ENCODE measurements at regions not wholly inside any gene's neighbourhood (a gene's known extent, or its start where the extent isn't known, plus 50 kb on each side); places are given as distances from the start of the nearest gene placed in this dataset.
A peak's percentile ranks its signal among the peaks of the same experiment; 100 is the strongest.

DNA sequence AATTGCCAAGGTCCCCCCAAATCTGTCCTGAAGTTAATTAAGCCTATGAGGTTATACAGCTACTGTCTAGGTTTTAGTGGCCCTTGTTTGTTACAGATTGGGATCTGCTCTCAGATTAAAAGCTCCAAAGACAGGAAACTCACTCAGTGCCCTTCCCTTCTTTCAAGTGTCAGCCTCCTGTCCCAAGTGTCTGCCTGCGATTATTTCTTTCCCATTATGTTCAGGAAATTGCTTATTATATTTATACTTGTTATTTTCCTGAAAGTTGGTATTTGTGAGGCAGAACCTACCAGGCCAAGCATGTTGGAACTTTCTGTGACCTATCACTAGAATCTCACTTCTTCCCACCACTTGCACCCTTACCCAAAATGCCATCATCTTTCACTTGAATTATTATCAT lies 173.2 kb downstream of the AREG start:
- no peak for DNase-seq

DNA sequence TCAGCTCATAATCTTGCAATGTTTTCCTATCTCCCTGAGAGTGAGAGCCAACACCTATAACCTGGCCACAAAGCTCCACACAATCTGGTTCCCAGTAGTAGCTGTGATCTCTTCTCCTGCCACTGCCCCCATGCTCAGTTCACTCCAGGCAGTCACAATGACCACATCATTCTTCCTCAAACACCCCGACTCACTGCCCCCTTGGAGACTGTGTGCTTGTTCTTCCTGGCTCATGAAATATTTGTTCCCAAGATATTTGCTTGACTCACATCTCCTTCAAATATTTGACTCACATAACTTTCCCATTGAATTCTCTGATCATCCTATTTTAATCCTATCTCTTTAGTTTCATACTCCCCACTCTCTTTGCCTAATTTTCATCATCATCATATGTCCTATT lies 173.7 kb downstream of the AREG start:
- DNase-seq: no peak

DNA sequence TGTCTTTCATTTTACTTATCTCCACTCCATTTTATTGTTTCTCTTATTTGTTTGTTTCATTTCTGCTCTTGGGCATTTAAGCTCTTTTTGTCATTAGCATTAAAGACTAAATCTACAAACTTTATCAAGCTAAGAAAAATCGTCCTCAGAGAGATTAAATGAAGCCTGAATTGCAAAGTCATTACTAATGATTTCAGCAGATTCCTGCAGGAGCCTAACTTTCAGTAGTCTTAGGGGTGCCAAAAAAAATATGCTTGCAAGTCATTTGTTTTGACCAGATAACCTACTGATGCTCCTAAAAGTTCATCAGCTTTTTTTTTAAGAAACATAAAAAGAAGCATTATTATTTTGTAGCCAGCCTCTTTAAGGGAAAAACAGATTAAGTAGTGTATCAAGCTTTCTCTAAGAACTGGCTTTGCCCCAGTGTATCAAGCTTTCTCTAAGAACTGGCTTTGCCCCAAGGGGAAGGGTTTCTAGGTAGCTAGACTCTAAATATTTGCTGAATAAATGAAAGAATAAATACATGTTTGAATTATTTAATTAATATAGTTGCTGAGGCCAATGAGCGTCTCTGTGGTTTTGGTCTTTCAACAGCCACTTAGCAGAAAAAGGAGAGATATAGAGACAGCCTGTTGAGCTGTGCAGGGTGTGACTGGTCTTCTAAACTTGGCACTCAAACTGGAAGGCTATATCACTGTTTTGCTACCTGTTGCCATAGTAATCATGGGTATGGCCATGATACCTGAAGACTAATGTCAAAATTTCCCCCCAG lies 174.2 kb downstream of the BTC start:
- no peak for DNase-seq

DNA sequence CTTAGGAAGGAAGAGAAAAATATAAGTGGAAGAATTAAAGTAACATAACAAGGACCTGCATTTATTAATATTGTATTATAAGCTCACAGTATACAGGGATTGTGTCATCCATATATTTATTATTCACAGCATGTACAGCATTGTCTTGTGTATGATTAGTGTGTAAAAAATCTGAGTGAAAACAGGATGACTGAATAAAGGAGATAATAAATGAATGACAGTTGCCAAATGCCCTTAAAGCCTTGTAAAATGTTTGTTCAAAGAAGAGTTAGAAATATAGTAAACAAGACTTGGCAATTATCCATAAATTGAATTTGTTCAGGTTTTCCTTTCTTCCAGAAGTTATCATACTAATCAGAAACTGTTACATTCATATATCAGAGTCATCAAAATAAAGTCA lies 172.7 kb downstream of the BTC start:
- no peak for DNase-seq

DNA sequence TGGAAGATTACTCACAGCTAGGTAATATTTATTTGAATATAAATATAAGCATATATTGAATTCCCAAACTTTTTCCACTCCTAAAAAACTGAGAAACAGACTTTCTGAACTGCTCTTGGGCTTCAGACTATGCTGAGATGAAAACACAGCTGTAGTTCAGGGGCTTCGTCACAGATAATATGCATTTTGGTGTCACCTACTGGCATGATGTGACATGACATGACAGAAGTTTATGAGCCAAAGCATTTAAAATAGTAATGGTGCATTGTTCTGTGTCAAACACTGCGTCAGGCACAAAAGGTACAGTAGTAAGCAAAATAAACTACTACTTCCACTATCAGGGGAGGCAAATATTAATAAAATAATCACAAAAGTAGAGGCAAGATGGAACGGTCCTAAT lies 171.3 kb downstream of the BTC start:
- DNase-seq: peak; percentile 11

DNA sequence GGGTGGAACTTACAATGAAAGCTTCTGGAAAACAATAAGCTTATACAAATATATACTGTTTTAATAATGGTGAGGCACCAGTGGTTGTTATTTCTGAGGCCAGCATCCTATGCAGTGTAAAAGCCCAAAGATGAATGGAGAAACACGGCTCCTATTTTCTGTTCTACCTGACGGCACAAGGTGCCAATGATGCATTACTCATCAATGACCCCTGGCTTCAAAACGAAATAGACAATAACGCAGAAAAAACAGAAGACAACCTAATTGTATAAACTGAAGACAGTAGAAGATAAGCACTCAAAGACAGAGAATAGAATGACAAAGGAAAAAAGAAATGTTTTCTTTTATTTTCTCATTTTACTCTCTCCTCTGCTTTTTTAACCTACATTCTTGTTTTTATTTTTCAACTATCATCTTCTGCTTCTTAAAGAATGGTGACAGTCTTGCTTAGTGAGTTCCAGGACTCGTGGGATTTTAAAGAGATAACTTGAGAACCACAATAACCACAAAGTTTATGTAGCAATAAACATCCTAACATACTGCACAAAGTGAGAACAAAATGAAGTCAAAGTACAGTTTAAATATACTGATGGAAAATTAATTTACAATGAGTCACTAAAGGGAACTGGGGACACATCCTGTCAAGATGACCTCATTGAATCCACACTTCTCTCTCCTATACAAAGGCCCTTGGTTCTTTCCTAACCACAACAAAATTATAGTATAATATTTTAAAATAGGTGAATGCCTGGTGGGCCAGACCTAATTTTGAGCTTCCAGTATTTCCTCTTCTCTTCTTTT lies 169.8 kb downstream of the BTC start:
- DNase-seq: no peak

DNA sequence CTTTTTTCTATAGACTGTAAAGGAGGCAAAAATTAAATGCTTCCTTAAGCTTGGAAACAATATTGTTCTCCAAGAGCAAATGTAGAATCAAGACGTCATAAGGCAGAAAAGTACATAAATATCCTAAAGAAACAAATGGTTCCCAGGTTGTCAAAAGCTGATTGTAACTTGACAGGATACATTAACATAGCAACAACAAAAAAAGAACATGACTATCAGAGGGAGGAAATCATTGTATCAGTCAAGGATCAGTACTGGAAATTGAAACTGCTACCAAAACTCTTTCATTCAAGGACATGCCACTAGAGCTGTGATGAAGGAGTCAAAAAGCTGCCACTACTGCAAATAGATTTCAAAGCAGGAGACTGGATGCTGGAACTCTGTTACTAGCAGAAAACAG lies 168.3 kb downstream of the BTC start:
- DNase-seq: no peak

DNA sequence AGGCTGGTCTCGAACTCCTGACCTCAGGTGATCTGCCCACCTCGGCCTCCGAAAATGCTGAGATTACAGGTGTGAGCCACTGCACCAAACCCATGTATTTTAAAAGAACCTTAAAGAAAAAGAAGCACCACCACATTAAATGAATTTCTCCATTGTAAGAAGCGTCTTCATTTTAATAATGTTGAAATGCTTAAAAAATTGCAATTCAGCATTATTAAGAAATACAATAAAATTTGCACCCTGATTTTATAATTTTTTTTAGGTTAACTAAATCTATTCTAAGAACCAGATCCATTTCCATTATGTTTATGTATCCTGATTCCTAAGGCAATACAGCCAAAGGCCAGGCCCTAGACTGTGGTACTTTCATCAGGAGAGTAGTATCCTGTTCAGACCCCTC lies 167.2 kb downstream of the BTC start:
- no peak for DNase-seq

DNA sequence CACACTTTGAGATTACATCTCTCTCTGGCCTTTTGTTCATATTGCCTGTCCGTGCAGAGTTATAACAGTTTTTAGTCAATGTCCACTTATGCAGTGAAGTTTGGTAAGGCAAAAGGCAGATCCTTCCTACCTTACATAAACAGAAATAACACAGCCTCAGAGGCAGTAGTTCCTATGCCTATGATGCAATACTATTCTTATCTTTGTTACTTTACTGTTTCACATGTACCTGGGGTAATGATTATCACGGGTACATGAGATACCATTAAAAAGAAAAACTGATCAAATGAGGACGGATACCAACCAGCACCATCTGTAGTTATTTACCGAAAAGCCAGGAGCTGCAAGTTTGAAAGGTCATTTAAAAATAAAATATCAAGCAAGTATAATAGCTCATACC lies 166.8 kb downstream of the BTC start:
- no peak for DNase-seq

DNA sequence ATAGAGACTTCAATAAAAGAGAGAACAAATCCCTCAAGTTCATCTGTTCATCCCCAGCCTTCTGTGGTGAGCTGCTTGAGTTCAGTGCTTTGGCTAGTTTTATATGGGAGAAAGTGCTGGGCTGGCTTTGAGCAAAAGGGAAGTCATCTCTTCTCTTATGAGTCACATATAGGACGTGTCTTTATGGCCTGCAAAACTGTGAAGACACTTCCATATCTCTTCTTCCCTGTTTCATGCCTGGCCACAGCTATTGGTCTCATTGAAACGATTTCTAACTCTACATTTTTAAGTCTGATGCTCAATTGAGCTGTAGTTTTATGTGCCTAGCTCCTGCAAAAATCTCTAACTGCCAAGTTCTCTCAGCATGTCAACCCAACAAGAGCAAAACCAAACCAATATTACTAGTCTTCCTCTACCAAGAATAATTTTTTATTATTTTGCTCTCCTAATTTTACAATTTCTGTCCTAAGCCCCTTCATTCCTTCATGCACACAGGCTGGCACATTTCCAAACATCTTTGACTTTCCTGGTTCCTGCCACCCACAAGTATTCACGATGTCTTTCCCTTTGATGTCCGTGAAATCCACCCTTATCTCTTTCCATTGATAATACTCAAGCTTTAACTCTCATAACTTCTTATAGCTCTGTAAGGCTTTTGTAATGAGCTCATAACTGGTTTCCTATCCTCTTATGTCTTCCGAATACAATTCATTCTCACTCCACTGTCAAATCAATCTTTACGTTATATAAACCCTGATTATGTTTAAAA lies 165.3 kb downstream of the BTC start:
- no peak for DNase-seq

DNA sequence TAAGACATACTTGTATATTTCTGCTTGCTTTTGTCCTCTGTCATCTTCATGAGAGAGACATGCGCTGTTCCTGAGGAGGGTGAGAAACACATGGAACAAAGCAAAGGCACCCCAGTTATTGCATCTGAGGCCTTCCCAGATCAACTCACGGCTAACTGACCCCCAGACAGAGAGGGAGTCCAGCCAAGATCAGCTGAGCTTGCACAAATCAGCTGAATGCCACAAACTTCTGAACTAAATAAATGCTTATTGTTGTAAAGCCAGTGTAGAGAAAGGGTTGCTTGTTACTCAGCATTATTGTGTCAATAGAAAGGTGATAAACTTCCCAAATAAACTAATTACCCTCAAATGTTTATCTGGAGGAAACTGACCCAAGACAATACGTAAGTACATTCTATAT lies 163.8 kb downstream of the BTC start:
- no peak for DNase-seq

DNA sequence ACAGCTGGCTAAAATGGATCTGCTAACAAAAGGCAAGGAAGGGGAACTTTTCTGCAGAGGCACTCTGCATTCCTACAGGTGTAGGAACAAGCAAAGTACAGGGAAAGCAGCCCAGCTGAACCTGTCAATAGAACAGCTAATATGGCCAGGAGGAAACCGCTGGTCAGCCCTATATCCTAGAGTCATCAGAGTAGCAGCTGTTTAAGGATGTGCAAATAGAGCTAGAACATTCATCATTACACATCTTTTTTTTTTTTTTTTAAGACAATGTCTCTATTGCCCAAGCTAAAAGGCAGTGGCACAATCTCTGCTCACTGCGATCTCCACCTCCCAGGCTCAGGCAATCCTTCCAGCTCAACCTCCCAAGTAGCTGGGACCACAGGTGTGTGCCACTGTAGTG lies 163.0 kb downstream of the BTC start:
- no peak for DNase-seq

DNA sequence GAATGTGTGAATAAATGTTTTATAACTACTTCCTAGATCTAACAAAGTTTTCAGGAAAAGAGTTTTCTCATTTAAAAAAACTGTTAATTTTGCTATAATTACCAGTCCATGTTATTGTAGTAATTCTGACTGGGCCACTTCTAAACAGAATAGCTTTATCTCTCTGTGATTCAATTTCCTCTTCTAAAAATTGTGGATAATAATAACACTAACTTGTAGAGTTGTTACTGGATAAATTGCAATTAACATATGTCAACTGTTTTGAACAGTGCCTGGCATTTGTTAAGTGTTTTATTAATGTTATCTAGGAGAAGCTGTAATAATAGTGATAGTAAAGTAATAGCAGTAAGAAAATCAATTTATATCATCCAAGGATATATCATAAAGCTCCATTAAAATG lies 162.3 kb downstream of the BTC start:
- no peak for DNase-seq

DNA sequence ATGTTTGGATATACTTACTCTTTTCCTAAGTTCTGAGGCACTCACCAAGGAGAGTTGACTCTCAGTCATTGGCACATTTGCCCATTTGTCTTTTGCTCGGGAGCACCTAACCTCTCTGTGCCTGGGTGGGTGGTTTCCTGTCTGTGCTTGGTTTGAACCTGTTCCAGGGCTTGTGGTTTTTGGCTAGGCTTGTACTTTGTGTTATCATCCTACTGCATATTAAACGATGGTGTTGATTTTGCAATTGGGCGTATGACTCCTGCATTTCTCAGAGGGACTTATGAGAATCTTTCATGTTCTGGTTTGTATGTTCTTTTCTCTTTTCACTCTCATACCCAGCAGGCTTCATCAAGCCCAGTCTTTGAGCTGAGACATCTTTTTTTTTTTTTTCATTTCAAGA lies 161.7 kb downstream of the BTC start:
- no peak for DNase-seq

DNA sequence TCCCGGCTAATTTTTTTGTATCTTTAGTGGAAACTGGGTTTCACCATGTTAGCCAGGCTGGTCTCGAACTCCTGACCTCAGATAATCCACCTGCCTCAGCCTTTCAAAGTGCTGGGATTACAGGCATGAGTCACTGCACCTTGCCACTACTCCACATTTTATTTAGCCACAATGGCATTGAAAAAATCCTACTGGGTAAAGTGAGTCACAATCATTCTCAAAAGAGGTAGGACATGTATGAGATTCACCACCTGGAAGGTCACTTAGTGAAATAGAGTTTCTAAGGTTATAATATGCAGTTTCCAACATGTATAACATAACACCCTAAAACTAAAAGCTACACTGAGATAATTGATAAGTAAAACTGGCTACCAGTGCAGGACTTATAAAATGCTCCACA lies 159.2 kb downstream of the BTC start:
- no peak for DNase-seq

DNA sequence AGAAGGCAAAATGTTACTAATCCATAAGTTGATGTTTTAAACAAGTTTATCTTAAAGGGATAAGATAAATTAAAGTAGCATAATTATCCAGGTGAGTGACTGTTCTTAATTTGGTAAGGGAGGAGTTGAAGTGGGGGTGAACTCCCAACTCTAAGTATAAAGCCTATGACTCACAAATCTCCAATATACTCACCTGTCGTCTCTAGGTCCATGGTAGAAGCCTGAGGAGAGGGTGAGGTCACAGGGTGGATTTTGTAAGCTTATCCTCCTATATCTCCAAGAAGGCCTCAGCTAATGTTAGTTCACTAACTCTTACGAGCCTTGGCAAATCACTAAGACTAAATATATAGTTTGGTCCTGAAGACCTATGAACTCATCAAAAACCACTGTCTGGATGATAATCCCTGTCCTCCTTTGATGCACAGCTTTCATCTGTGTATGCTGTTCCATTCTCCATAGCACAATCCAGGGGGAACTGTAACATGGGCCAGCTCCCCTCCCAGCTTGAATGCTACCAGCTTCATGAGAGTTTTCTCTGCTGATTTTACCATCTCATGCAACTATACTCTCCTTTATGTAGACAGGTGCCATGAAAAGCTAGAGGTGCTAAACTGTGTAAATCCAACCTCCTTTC lies 158.7 kb downstream of the BTC start:
- no peak for DNase-seq

DNA sequence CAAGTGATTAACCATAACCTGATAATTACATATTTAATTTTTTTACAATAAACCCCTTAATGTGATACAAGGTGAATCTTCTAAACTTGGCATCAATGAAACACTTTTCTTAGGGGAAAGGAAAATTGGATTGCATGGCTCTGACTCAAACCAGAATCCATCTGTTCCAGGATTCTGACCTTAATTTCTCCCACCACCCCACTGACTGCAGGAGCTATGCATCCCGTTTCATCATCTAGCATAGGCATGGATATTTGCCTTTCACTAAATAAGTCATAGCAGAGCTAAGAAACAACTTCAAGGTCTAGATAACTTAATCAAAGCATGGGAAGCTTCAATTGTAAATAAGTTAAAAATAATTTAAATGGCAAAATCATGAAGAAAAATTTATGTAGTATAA lies 156.3 kb downstream of the BTC start:
- no peak for DNase-seq

DNA sequence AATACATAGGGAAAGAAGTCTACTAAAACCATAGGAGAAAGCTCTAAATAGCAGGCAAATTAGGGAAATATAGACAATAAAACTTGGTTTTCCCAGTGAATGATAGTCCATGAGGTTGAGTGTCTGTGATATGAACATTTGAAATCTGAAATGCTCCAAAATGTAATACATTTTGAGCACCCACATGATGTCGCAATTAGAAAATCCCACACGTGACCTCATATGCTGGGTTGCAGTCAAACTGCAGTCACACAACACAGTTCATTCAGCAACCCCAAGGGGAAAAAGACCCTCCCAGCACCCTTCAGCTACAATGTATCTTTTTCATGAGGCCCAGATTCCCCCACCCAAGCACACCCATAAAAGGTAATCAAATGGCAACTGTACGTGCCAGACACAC lies 155.6 kb downstream of the BTC start:
- no peak for DNase-seq

DNA sequence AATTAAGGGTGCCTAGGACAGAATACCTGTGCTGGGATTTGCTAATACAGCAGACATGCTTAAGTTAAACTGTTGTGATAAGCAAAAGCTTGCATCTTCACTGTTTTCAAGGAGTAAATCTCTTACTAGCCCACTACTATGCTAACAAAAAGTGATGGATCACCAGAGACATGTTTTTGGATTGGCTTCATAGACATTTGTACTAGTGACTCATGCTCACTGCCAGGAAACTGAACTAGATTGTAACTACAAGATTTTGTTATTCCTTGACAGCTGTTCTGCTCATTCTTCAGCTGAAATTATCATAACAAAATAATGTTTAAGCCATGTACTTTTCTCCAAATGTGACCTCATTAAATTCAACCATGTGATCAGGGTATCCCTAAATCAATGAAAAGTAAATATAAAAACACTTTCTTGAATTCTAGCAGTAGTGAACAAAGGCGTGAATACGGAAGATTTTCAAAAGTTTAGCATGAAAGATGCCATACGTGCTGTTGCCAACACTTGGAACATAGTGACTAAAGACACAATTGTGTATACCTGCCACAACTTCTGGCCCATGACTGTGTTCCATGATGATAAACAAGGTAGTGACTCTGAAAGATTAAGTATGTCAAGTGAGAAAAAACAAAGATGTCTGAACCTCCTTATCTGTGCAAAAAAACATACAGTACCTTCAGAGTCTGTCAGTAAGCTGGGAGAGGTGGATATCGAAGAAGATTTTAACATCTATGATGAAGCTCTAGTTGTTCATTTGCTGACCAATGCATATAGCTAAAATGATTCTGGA lies 154.0 kb downstream of the BTC start:
- no peak for DNase-seq

DNA sequence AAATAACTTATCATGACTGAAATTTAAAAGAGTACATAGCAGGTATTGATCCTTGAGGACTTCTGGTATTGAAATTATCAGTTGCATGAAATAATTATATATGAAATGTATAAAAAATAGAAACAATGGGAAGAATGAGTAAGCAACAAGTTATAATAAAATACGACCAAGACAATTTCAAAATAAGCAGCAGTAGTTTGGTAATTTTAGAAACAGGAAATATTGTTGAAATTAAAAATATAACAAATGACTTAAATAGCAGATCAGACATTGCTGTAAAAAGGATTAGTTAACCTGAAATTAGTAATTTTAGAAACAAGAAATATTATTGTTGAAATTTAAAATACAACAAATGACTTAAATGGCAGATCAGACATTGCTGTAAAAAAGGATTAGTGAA lies 152.3 kb downstream of the BTC start:
- DNase-seq: no peak

DNA sequence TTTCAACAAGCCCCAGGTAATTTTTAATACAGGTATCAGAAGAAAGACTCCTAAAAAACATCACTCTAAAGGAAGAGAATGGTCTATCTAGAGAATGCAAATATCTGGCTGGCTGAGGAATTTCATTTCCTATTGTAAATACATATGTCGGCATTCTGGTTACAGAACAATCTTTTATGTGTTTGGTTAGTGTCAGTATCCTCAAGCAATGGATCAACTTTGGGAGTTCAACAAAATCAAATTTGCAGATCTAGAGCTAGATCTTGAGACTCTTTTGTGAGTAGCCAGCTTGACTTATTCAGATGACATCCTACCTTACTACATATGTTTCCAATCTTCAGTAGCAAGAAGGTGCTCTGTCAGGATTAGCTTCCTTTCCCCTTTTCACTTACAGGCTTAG lies 145.1 kb downstream of the BTC start:
- DNase-seq: no peak

DNA sequence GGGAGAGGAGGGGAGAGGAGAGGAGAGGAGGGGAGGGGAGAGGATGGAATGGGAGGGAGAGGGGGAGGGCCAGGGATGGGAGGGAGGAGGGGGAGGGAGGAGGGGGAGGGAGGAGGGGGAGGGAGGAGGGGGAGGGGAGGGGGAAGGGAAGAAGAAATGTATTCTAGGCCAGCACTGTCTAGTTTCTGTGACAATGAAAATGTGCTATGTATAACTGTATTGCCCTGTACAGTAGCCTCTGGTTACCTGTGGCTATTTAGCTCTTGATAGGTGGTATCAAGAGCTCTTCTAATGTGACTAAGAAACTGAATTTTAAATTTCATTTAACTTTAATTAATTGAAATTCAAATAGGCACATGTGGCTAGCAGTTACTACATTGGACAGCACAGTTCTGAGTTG lies 143.1 kb downstream of the BTC start:
- DNase-seq: no peak

Data from NCI-H345 (cell line).